DMS79 (cell line): ENCODE measurements at regions not wholly inside any gene's neighbourhood (a gene's known extent, or its start where the extent isn't known, plus 50 kb on each side); places are given as distances from the start of the nearest gene placed in this dataset.
"Not testable (repeated sequence)": the region's sequence is repeated elsewhere in the genome, so short reads cannot be mapped to it uniquely, and the experiment has no call there.

Source experiments
- DNase-seq: peaks from one replicate; lab custom pipeline; 2025; lab: John Stamatoyannopoulos, UW

DNA sequence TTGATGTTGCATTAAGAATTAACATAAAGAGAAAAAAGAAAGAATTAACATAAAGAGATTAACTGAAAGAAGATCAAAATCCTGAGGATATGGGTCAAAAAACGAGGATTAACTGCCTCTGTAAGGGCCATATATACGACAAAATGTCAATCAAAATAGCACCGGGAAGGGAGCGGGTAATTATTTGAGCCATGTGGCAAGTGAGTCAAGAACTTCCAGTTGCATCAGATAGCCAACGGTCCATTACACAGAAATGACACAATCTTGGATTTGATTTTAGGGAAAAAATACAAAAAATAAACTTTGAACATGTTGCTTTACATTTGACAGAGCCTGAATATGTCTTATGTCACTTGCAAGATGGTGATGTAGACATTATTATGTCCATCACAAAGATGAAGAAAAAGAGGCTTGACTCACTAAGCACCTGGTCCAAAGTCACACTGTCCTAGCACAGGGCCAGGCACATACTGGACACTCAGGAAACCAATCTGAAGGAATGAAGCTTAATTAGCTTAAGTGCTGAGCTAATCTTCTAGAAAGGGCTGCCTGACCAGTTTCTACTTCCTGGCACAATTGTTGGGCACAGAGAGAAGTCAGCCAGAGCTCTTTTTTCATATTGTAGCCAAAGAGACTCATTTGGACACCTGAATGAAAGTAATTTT lies 273.2 kb upstream of the PAPPA start:
- DNase-seq = no peak

DNA sequence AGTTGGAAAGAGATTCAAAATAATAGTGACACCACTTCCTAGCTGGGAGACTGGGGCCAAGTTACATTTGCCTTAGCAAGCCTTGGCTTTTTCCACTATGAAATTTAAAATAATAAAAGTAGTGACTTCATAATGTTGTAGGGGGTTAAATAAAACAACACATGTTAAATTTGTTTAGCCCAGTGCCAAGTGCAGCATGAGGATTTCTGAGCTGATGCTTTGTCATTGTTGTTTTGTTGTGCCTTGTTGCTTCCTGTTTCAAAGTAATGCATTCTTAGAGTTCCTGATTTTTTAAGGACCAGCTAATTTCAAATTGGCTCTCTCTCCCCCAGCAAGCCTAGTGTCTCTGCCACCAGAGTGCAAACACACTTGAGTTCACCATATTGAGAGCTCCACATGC lies 270.7 kb upstream of the PAPPA start:
- DNase-seq = no peak

DNA sequence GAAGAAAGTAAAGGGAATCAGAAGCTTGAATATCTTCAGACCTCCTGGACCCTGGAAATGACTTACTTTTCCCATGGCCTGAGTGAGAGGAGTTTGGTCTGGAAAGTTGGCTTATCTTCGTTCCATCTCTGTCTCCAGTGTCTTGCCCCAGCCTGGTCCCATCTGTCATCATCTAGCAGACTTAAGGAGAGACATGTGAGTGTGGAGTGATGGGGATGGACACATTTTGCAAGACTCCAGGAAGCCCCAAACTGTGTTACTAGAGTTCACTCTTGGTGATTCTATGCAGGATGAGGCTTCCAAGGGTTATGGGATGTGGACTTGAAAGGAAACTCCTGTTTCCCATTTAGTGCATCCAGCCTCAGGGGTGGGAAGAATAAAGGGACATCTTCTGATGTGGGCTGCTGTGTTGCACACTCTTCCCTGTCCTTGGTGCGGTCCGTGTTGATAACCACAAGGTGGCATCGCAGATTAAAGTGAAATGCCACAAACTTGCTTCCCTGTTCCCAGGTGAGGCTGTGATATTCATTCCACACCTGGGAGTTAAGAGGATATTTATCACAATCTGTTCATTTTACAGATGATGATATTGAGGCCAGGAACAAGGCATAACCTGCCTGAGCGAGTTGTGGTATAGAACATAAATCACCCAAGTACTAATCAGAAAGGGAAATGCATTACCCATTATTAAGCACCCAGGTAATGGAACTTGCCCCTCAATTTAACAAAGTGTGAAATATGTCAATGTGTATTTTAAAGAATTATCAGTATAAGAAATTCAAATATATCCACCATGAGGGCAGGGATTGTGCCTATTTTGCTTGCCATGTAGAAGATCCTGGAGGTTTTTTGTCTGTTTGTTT lies 269.9 kb upstream of the PAPPA start:
- DNase-seq = no peak

DNA sequence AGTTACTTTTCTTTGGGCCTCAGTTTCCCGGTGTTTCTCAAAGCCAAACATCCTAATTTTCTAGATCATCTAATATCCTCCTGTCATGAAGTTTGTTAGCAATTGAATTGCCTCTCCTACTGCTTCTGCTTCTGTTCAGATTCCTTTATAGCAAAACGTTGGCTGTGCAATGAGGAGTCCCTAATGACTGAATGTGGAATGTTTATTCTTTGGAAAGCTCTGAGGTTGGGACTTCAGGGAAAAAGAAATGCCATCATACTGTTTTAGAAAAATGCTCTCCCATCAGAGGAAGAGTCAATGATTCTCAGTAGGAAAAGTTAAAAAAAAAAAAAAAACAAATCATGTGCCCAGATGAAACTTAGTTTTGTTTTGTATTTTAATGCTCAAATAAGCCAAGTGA lies 268.7 kb upstream of the PAPPA start:
- no peak for DNase-seq

DNA sequence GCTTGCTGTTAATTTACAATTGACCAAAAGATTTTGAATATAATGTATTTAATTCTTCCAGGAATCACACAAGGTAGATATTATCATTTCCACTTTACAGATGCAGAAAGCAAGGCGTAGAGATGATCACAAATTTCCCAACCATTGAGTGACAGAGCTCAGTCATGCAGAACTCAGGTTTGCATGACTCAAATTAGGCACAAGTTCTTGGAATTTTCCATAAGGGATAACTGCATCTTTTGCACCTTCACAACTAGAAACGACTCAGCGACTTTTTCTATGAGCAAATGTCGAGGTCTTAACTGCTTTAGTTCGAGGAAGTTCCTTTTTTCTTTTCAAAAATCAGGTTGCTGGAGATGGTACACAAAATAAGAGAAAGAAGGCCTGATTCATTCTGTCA lies 265.5 kb upstream of the PAPPA start:
- DNase-seq = no peak

DNA sequence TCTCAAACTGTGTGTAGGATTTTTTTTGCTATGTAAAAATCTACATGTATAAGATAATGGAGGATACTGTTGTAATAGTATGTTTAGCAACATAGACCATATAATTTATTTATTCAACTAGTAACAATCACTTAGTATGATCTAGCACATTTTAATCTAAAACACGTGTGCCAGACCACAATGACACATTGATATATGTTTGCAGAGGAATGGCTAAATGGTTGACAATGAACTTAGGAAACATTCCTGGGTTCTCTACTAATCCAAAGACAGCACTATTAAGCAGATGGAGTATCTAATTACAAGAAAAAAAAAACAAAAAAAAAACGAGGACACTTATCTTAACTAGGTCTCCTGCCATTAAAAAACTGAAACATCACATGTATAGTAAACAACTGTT lies 261.7 kb upstream of the PAPPA start:
- no peak for DNase-seq

DNA sequence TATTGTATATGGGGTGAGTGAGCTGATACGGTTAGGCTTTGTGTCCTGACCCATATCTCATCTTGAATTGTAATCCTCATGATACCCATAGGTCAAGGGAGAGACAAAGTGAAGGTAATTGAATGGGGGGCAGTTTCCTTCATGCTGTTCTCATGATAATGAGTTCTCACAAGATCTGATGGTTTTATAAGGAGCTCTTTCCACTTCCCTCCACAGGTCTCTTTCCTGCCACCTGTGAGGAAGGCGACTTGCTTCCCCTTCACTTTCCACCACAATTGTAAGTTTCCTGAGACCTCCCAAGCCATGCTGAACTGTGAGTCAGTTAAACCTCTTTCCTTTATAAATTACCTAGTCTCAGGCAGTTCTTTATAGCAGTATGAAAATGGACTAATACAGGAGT lies 255.1 kb upstream of the PAPPA start:
- DNase-seq = not testable (repeated sequence)

DNA sequence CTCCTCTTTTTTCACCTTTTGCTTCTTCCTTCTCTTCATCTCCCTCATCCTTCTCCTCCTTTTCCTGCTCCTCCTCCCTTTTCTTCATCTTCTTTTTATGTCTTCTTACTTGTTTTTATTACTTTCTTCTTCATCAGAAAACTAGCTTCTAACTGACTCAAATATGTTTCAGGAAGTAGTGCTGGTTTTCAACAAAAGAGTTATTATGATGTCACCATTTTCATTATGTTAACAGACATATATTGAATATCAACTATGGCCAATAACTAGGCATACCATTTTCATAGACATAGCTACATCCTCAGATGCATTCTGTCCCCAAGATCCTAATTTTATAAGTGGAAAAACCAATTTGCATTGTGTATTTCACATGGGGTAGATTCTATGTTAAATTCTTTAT lies 252.9 kb upstream of the PAPPA start:
- DNase-seq = no peak

DNA sequence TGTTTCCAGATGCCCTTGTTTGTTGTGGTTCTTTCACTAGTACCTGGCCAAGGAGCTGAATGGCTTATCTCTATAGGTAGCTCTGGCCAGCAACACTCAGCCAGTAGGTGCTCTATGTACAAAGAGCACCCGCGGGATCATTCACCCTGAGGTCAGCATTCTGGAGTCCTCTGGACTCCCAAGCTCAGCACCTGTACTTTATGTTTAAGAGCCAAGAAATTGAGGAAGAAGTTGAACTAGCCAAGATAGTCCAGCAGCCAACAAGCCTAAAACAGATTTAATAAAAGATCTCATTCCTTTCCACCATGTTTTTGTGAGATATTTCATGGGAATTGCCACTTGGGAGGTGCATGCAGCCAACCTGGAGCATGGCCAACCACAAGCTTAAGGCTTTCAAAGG lies 242.6 kb upstream of the PAPPA start:
- no peak for DNase-seq

DNA sequence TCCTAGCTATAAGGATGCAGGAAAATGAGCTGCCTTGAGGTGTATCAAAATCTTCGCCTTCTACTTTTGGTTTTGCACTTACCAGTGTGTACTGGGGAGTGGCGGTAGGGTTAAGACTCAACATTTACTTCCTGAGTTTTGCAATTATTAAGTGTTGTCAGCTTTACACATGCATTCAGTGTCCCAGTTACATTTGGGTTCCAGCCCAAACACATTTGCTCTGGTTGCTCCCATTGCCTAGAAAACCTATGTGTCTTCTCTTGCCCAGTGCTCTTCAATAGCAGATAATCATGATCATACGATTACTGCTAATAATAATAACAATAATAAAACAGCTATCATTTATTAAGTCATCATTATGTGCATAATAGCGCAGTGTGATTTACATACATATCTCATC lies 241.5 kb upstream of the PAPPA start:
- DNase-seq = no peak

DNA sequence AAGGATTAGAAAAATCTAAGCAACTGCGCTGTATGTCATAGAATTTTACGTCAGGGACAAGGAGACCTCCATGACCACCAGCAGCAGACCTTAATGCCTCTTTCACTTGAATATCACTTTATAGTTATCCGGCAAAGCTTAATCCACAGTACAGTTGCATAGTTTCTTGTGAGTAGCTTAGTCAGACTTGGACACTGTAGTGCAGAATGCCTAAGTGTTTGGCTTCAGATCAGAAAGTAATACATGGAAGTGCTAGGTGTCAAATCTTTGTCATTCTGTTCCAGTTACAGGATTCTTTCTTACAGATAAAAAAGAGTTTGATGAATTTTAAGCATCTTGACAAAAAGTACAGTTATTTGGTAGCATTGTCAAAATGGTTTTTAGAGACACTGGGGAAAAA lies 239.9 kb upstream of the PAPPA start:
- DNase-seq = no peak

DNA sequence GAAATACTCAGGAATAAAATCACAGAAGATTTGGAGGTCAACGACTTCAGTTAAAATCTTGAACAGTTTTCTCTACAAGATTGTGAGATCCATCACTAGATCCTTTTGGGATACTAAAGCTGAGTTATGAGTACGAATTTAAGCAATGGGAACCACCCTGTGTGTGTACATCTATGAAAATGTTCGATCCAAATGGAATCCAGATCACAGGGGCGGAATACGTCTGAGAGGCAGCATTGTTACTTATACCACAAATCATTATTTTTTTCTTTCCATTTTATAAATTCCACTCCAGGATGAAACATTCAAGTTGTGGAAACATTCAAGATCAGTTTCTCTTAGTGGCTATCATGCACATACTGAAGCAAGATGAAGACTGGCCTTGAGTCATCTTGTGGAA lies 239.3 kb upstream of the PAPPA start:
- no peak for DNase-seq

DNA sequence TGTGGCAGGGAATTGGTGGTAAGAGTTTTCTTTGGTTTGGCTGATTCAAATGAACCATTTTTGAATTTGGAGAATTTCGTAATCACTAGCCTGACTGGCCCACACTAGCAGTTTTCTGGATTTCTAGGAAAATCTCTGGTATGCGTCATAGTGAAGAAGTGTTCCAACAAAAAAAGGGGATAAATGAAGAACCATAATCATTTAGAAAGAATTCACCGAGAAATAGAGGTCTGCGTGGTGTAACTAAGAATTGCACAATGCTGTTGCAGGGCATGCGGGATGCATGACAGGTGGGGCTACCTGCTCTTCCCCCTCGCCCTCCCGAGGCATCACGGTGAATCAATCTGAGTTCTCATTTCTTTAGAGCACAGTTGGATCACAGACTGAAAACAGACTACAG lies 232.3 kb upstream of the PAPPA start:
- no peak for DNase-seq

DNA sequence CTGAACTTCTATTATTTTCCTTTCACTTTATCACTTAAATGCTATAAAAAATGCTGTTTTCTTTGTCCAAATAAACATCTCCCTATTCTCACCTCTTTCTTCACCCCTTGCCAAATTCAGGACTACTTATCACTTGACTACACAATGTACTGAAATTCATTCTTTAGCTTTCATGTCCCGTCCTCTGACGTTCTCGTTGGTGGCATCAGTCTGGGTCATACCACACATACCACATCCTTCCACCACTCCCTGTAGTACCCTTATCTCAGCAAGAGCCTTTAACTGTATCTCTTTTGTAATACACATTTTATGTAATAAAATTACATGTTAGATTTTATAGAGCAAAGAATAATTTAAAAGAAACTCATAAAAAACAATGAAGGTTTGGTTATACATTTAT lies 231.1 kb upstream of the PAPPA start:
- DNase-seq = no peak

DNA sequence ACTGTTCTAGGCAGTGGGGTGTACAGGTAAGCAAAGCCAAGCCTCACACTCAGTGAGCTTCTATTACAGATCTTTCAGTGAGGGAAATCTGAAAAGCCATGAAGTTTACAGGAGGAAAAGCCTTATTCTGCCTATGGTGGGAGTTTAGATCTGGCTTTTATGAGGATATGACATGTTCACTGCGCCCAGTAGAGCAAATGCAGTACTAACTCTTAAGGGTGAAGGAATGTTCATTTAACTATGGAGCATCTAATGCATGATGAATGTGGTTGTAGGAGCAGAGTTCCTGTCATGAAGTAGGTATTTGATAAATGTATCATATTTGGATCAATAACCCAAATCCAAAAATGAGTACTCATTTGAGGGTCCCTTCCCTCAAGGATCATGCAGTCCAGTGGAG lies 230.2 kb upstream of the PAPPA start:
- DNase-seq = no peak

DNA sequence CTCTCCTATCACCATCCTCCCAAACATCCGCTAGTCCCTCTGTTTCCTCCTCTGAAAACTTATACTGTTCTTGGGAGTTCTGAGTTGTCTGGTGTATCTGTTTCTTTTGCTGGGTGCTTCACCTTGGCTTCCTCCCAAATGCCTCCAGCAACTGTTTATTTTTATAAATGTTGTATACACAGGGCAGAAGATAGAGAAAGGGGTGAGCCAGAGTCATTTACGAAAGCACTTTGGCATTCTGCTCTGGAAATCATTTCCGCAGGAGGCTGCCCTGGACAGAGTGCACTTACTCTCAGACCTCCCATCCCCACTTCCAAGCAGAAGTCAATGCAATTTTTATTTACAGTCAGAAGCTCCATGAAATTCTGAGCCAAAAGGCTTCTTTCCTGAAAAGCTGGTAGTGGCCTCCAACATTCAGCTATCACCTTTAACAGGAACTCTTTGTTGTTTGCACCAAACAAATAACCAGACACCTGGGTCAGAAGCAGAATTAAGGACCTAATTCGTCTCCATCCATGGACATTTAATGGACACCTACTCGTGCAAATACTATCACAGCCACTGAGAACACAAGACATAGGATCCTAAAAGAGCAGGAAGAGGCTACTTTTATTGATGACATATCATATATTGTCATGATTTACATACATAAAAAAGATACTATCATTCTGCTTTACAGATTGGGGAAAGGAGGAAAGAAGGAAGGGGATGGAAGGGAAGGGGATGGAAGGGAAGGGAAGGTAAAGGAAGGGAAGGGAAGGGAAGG lies 229.5 kb upstream of the PAPPA start:
- DNase-seq = no peak

DNA sequence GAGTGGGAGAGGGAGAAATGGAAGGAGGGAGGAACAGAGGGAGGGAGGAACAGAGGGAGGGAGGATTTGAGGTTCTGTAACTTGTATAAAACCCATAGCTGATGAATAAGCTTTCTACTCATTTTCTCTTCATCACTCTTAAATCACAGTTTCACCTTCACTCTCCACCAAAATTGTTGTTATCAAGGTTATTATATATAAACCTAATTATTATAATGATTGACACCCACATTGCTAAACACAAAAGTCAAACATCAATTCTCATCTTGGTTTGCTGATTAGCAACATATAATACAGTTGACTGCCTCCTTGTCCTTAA lies 229.0 kb upstream of the PAPPA start:
- DNase-seq = no peak

DNA sequence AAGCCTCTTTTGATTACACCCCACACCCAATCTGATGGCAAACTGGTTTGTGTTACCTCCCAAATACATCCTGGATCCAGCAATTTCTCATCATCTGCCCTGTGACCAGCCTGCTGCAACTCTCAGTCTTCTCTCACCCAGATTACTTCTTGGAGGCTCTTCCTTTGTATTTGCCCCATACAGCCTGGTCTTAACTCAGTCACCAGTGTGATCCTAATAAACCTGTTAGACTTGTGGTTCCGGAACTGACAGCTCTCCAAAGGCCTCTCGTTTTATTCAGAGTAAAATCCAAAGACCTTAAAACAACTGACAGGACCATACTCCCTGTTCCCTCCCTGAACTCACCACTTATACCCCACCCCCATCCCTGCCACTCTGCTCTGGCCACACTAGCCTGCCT lies 228.2 kb upstream of the PAPPA start:
- DNase-seq = no peak

DNA sequence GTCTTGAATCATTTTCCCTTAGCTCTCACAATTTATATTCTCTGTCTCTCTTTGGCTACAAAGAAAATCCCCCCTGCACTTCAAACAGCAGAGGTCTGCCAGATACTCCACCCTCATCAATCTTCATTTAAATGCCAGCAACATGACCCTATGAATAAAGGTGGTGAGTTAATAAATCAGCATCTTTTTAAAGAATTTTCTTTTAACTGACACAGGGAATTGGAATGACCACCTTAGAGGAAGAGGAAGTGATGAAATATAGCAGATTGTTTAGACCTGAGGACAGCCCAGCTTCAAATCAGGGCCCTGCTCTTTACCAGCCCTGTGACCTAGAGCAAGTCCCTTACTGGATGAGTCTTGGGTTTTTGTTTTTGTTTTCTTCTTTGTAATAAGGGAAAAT lies 223.1 kb upstream of the PAPPA start:
- DNase-seq = no peak

DNA sequence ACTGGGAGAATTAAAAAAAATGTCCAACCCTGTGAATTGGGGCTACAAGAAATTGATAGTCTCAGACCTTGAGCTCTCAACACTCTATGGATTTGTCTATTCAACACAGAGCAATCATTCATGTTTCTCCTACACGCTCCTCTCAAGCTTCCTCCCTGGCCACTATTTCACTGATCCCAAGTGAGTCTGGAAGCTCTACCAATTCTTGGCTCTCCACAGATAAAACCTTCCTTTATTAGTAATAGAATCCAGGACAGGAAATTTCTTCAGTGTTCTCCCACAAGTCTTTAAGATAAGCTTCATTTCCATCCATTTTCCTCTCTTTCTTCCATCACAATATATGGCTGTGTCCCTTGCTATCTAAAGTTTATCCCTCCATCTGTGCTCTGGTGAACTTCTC lies 215.1 kb upstream of the PAPPA start:
- DNase-seq = no peak

DNA sequence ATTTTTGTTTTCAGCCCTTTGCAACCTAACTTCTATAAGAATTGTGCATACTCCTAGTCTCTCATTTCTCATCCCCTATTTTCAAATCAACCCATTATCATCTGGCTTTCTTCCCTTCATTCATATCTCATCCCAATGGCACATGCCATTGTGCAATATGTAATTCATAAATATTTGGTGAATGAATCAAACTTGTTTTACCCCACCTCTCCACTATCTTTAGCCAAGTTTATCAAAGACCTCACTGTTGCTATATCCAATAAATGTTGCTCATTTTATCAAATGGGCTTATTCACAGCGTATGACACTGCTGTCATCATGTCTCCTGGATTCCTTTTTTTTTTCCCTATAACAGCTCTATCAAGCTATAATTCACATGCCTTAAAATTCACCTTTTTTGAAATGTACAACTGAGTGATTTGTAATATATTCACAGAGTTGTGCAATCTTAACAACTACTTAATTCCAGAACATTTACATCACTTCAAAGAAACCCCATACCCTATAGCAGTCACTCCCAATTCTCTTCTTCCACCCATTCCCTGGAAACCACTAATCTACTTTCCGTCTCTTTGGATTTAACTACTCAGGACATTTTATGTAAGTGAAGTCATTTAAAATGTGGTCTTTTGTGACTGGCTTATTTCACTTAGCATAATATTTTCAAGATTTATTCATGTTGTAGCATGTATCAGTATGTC lies 214.4 kb upstream of the PAPPA start:
- DNase-seq = no peak

DNA sequence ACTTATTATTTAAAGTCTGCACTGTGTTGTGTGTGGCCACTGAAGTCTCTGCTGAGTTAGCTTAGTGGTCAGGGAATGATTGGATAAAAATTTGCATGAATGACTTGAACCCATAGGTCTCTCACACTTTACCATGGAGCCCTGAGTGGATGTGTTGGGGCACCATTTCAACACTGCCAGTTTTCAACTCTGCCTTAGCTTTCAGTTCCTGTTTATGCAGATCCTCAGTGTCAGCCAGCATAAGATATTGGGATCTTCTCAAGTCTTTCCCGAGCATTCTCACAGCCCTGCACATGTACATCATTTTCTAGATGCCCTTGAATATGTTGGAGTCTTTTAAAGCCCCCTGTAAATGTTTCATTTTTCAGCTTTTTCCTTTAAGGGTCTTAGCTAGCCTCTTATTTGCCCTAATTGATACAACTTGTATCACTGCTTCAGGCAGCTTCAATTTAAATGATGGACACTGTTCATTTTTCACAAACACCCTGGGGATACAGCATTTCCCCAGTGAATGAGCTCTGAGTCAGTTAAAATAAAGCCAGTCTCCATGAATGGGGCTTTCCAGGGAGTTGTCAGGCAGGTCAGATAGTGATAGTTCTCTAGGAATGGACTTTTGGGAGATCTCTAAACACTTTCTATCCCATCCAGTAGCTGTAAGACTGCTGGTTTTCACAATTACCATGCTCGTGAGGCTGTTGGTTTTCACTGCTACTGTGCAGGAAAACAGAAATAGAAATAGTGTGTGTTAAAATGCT lies 211.9 kb upstream of the PAPPA start:
- DNase-seq = no peak
